SH-SY5Y (cell line): ENCODE measurements at regions not wholly inside any gene's neighbourhood (a gene's known extent, or its start where the extent isn't known, plus 50 kb on each side); places are given as distances from the start of the nearest gene placed in this dataset.

Experiments used
- GATA2 ChIP-seq: IDR thresholded peaks from 2 replicates; pipeline ENCODE4 v1.6.1; 2011; ENCODE audit warnings: mild to moderate bottlenecking, low read depth, low read length
- GATA3 ChIP-seq: IDR thresholded peaks from 2 replicates; pipeline ENCODE4 v1.6.1; 2011; ENCODE audit warnings: low read depth, mild to moderate bottlenecking, low read length, moderate library complexity

GRCh38 chr7:25968205-25968993, 183.6 kb upstream of the NFE2L3 start:
- TF ChIP-seq GATA3 (no peak), GATA2 (no peak)
